HG03342 (cell line): ENCODE measurements at regions not wholly inside any gene's neighbourhood (a gene's known extent, or its start where the extent isn't known, plus 50 kb on each side); places are given as distances from the start of the nearest gene placed in this dataset.
"Not testable (repeated sequence)": the region's sequence is repeated elsewhere in the genome, so short reads cannot be mapped to it uniquely, and the experiment has no call there.

ENCODE experiments used
- ATAC-seq: cut with Tn5 transposase; IDR thresholded peaks from one replicate; pipeline ENCODE4 v1.9.1; 2021; ENCODE audit warnings: mild to moderate bottlenecking, moderate library complexity; ENCODE audit not compliant: unreplicated experiment

DNA sequence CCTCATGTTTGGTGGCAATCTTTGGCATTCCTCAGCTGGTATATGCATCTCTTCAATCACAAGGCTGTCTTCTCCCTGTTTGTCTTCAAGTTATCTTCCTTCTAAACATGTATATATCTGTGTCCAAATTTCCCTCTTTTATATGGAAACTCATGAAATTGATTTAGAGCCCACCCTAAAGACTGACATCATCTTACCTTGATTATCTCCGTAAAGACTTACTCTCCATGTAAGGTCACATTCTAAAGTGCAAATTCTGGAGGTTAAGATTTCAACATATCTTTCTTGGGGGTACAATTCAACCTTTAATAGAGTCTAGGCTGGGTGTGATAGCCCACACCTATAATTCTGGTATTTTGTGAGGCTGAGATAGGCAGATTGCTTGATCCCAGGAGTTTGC, 215.8 kb upstream of the LRRC4C start:
- no peak for ATAC-seq

DNA sequence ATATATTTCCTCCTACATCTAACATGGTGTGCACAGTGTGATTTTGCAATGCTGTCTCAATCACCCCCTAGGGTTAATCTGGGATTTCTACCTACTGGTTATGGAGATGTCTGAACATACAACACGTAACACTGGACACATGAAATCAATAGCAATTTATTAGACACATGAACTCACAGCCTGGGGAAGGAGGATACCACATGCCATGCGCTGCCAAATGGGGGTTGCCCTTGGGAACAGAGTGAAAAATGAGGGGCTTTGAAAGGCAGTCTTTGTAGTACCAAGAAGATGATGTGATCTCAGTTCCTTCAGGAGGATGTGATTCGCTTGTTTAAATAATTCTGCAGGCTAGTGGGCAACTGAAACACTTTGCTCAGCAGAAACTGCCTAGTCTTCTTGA, 253.6 kb upstream of the LRRC4C start:
- no peak for ATAC-seq

DNA sequence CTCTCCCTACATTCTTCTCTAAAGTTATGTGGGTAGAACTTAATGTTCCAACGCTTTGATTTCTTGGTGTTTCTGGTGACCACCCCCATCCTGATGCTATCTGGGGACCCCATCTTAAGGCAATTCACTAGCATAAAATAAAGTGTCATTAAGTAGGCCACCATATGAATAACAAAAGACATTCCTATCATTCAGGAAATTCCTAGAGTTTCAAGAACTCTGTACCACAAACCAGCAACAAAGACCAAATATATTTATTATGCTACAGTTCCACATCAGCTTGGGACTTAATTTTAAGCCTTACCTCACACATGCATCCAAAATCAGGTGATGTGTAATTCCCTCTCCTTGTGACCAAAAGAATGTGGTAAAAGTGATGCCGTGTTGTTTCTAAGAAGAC, 254.6 kb upstream of the LRRC4C start:
- no peak for ATAC-seq

DNA sequence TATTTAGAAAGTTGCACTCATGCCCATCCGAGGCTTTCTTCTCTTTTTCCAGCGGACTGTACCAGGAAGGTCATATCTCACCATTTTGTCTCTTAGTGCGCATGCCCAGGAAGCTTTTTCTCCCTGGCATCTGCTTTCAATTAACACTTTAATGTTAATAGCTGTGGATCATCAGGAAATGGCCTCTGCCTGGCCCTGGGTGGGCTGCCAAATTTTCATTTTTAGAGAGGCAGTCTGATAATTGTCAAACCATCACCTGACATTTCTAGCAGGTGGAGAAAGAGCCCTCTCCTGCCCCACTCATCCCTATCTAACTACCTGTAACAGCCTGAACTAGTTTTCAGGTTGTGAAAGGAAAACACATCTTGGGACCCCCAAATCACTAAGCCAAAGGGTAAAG, 257.4 kb upstream of the LRRC4C start:
- ATAC-seq, result no peak

DNA sequence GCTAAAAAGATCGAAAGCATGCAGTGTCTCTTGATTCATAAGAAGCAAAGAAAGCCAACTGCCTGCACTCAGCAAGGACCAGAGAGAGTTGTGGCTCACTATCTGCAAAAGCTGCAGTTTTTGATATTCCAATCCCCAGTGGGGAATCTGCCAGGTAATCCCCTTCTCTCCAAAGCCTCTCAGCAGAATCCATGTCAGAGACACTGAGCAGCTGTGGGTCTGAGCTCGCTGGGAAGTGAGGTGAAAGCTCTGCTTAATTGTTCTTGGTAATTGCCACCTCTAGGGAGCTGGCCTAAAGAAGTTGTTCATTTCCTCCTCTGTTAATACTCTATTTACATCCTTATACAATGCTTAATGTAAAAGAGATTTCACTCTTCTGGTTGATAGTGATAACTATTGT, 261.3 kb upstream of the LRRC4C start:
- no peak for ATAC-seq

DNA sequence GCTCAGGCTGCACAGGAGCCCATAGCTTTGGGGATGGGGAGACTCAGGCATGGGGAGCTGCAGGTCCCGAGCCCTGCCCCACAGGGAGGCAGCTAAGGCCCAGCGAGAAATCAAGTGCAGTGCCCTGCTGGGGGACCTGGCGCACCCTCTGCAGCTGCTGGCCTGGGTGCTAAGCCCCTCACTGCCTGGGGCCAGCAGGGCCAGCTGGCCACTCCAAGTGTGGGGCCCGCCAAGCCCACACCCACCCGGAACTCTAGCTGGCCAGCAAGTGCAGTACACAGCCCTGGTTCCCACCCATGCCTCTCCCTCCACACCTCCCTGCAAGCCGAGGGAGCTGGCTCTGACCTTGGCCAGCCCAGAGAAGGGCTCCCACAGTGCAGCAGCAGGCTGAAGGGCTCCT, 268.7 kb upstream of the LRRC4C start:
- not testable (repeated sequence) for ATAC-seq

DNA sequence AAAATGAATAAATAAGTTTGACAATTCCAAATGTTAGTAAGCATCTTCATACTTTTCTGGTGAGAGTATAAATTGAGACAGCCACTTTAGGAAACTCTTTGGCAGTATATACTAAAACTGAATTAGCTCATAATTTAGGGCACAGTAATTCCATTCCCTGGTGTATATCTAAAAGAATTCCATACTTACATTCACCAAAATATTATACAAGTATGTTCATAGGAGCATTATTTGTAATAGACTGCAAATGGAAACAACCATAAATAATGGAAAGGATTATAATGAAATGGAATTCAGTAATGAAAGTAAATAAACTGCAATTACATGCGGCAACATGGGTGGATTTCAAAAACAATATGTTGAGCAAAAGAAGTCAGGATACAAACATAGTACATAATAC, 315.8 kb upstream of the LRRC4C start:
- ATAC-seq, result no peak

GRCh38 chr11:41779401-41779960, 320.0 kb upstream of the LRRC4C start:
- no peak for ATAC-seq

GRCh38 chr11:41781441-41781840, 322.0 kb upstream of the LRRC4C start:
- no peak for ATAC-seq

- no peak for ATAC-seq
Measured at GRCh38 chr11:41784513-41785335, 325.3 kb upstream of the LRRC4C start.

- no peak for ATAC-seq
Measured at GRCh38 chr11:41786087-41786486, 326.6 kb upstream of the LRRC4C start.

DNA sequence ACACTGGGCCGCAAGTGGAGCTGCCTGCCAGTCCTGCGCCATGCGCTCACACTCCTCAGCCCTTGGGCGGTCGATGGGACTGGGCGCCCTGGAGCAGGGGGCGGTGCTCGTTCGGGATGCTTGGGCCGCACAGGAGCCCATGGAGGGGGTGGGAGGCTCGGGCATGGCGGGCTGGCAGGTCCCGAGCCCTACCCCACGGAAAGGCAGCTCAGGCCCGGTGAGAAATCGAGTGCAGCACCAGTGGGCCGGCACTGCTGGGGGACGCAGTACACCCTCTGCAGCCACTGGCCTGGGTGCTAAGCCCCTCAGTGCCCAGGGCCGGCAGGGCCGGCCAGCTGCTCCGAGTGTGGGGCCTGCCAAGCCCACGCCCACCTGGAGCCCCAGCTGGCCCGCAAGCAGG, 328.7 kb upstream of the LRRC4C start:
- no peak for ATAC-seq

- ATAC-seq, result no peak
Measured at GRCh38 chr11:41789376-41789775, 329.9 kb upstream of the LRRC4C start.

DNA sequence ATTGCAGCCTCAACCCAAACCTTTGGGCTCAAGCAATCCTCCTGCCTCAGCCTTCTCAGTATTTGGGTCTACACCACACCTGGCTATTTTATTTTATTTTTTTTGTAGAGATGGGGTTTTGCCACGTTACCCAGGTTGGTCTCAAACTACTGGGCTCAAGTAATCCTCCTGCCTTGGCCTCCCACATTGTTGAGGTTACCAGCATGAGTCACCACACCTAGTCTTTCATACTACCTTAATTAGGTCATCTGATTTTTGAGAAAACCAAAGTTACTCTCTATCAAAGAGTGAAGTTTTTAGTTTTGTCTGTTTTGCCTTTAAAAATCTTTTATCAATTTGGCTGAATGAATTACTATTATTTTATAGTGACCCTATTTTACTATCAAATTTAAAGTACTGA, 335.6 kb upstream of the LRRC4C start:
- ATAC-seq, result no peak

GRCh38 chr11:41799754-41800153, 340.3 kb upstream of the LRRC4C start:
- ATAC-seq, result no peak

DNA sequence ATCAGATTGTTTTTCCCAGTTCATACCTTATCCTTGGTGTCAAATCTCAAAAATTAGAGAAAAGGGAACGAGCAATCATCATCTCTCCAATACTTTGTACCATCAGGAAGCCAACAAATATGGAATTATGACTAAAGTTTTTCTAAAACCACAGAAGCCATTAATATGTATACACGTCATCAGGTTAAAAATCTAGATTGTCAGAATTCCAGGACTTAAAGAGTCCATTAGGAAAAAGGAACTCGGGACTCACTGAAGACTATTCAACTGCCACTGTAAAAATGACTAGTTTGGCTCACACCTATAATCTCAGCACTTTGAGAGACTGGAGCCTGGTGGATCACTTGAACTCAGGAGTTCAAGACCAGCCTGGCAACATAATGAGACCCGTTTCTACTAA, 344.4 kb upstream of the LRRC4C start:
- no peak for ATAC-seq

GRCh38 chr11:41816396-41816795, 356.9 kb upstream of the LRRC4C start:
- no peak for ATAC-seq

GRCh38 chr11:41824287-41824686, 364.8 kb upstream of the LRRC4C start:
- ATAC-seq, result not testable (repeated sequence)

DNA sequence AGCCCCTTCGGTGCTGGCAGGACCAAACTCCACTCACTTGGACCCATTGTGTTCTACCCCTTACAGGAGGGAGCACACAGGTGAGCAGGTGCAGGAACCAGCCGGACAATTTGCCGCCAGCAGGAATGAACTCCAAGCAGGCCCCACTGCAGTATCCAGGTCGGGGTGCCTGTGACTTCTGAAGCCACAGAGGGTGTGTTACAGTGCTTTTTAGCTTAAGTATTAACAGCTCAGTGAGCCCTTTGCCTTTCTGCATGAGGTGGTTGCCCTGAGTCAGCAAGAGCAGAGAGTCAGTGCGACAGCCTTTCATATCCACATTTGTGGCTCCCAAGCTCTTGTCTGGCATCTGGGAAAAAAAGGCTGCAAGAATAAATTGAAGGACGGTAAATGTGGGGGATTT, 366.6 kb upstream of the LRRC4C start:
- ATAC-seq, result no peak

DNA sequence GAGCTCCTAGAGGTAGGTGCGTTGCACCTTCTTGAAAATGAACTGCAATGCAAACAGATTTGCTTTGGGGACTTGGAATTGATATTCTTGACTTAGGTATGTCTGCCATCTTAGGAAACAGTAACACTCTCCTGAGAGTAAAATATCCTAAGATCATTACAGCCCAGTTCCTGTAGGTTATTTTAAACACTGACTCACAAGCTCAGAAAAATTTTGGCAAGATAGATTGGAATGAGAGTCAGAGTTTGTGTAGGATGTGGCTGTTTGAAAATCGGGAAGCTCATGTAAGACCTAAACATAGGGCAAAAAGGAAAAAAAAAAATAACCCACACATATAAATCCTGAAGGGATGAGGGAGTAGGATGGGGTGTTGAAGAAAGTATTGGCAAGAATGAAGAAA, 377.0 kb upstream of the LRRC4C start:
- ATAC-seq, result no peak

GRCh38 chr11:41842673-41843072, 383.2 kb upstream of the LRRC4C start:
- ATAC-seq, result no peak

DNA sequence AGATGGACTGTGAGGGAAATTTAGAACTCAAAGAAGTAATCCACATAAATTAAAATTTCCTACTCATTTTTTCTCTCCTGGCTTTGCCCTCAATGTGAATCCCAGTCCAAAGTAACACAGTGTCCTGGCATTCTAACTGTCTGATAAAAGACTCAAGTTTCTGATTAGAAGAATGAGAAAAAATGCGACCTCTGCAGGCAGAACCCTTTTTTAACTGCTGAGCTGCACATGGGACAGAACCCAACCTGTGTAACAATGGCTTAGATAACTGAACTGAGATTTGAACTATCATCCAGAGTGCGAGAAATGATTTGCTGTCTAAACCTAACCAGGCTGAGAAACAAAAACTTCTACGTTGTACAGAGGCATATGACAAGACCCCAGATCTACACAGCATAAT, 385.6 kb upstream of the LRRC4C start:
- no peak for ATAC-seq

- ATAC-seq, result no peak
Measured at GRCh38 chr11:41848349-41848748, 388.9 kb upstream of the LRRC4C start.
